ENCODE measurements at regions not wholly inside any gene's neighbourhood (a gene's known extent, or its start where the extent isn't known, plus 50 kb on each side); places are given as distances from the start of the nearest gene placed in this dataset.

DNA sequence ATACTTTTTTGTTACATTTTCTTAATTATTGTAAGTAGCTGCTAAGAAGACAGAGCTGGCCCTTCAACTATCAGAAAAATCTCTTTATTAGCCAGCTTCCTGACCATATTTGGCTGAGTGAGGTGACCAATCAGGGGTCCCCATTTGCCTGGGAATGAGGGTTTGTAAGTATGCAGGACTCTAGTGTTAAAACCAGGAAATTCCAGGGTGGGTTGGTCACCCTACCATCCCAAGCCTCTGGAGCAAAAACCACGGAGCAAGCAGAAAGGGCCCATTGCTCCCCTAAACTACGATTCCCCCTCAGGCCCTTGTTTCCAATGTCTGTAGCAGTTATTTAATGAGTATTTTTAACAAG, 165.6 kb upstream of the NCKAP5 start:
- TF ChIP-seq, protein P1, sequence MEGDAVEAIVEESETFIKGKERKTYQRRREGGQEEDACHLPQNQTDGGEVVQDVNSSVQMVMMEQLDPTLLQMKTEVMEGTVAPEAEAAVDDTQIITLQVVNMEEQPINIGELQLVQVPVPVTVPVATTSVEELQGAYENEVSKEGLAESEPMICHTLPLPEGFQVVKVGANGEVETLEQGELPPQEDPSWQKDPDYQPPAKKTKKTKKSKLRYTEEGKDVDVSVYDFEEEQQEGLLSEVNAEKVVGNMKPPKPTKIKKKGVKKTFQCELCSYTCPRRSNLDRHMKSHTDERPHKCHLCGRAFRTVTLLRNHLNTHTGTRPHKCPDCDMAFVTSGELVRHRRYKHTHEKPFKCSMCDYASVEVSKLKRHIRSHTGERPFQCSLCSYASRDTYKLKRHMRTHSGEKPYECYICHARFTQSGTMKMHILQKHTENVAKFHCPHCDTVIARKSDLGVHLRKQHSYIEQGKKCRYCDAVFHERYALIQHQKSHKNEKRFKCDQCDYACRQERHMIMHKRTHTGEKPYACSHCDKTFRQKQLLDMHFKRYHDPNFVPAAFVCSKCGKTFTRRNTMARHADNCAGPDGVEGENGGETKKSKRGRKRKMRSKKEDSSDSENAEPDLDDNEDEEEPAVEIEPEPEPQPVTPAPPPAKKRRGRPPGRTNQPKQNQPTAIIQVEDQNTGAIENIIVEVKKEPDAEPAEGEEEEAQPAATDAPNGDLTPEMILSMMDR (conservative IDR thresholded peaks at IDR 0.05 in 1 of 2, IDR thresholded peaks at IDR 0.05 in 1 of 2; ENCODE audit: extremely low read depth in 1 of 2, insufficient read depth in 1 of 2, low read depth in 1 of 2, low read length in 2 of 2): no peak
- TF ChIP-seq EZH2 (IDR thresholded peaks at IDR 0.05; ENCODE audit: borderline replicate concordance, low read length): no peak

All from mammary epithelial cell (primary cell).